Smooth muscle cell (in vitro differentiated cells): ENCODE measurements at regions not wholly inside any gene's neighbourhood (a gene's known extent, or its start where the extent isn't known, plus 50 kb on each side); places are given as distances from the start of the nearest gene placed in this dataset.

ENCODE experiments used
- DNase-seq: peaks from one replicate; lab custom pipeline; 2025; ENCODE audit not compliant: unreplicated experiment; lab: John Stamatoyannopoulos, UW
- H2AFZ ChIP-seq: fragments of 200-600 bp; sonication (generic); 2 replicates; pipeline ENCODE4 v1.6.0; 2016; ENCODE audit warnings: antibody characterized with exemption, low read depth, mild to moderate bottlenecking
- H3F3A ChIP-seq: fragments of 200-600 bp; sonication (generic); 2 replicates; pipeline ENCODE4 v1.6.0; 2017; ENCODE audit warnings: antibody characterized with exemption, low read depth
- H3K27ac ChIP-seq: fragments of 200-600 bp; sonication (generic); 2 replicates; pipeline ENCODE4 v1.5.1; 2016; ENCODE audit warnings: low read depth, mild to moderate bottlenecking
- H3K27me3 ChIP-seq: fragments of 200-600 bp; sonication (generic); 2 replicates; pipeline ENCODE4 v1.6.1; 2016; ENCODE audit warnings: low read depth, mild to moderate bottlenecking
- H3K36me3 ChIP-seq: fragments of 200-600 bp; sonication (generic); 2 replicates; pipeline ENCODE4 v1.5.1; 2016; ENCODE audit warnings: low read depth
- H3K4me1 ChIP-seq: fragments of 200-600 bp; sonication (generic); 2 replicates; pipeline ENCODE4 v1.5.1; 2016; ENCODE audit warnings: low read depth
- H3K4me2 ChIP-seq: fragments of 200-600 bp; sonication (generic); 2 replicates; pipeline ENCODE4 v1.6.0; 2016; ENCODE audit warnings: mild to moderate bottlenecking
- H3K4me3 ChIP-seq: fragments of 200-600 bp; sonication (generic); 2 replicates; pipeline ENCODE4 v1.5.1; 2016; ENCODE audit warnings: mild to moderate bottlenecking
- H3K79me2 ChIP-seq: fragments of 200-600 bp; sonication (generic); 2 replicates; pipeline ENCODE4 v1.6.0; 2016; ENCODE audit warnings: low read depth, mild to moderate bottlenecking
- H3K9ac ChIP-seq: fragments of 200-600 bp; sonication (generic); 2 replicates; pipeline ENCODE4 v1.6.0; 2016; ENCODE audit warnings: low read depth
- H3K9me3 ChIP-seq: fragments of 200-600 bp; sonication (generic); replicated peaks from 2 replicates; pipeline ENCODE4 v1.5.1; 2016; ENCODE audit warnings: low read depth
- H4K20me1 ChIP-seq: fragments of 200-600 bp; sonication (generic); 2 replicates; pipeline ENCODE4 v1.6.0; 2016; ENCODE audit warnings: low read depth
- WGBS: methylation state at CpG from one replicate; pipeline ENCODE4 v1.1.7; 2016; ENCODE audit warnings: low lambda C conversion rate; 5-methylcytosine and 5-hydroxymethylcytosine counted together
- TF ChIP-seq, protein P1 (sequence below): fragments of 200-600 bp; sonication (generic); IDR thresholded peaks from 2 replicates; pipeline ENCODE4 v1.5.1; 2017; ENCODE audit warnings: borderline replicate concordance, mild to moderate bottlenecking, antibody characterized with exemption; ENCODE audit not compliant: insufficient read depth, poor library complexity, severe bottlenecking

DNA sequence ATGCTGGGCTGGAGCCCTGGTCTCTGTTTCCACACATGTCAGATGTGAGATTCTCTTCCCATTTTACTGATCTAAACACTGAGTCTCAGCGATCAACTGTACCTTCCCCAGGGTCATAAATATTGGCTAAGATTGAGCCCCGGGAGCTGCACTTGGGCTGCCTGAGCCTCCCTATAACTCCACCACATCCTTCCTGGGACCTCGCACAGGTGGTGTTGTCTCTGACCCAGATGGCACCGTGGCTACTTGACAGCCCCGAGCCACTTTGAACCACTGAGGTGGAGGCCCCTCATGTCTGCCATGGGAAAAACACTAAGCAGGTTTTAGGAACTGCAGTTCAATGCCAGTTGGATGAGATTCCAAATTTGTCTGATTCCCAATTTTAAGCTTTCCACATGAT lies 586.5 kb downstream of the IRX1 start:
- H2AFZ ChIP-seq = no peak overlapping the region
- no peak overlapping the region for H3K4me2 ChIP-seq
- 88% methylated on average over 5 of the region's 5 CpGs for WGBS
- no peaks in the 10 kb centered on the region for H3K27me3 ChIP-seq
- TF ChIP-seq, protein P1, sequence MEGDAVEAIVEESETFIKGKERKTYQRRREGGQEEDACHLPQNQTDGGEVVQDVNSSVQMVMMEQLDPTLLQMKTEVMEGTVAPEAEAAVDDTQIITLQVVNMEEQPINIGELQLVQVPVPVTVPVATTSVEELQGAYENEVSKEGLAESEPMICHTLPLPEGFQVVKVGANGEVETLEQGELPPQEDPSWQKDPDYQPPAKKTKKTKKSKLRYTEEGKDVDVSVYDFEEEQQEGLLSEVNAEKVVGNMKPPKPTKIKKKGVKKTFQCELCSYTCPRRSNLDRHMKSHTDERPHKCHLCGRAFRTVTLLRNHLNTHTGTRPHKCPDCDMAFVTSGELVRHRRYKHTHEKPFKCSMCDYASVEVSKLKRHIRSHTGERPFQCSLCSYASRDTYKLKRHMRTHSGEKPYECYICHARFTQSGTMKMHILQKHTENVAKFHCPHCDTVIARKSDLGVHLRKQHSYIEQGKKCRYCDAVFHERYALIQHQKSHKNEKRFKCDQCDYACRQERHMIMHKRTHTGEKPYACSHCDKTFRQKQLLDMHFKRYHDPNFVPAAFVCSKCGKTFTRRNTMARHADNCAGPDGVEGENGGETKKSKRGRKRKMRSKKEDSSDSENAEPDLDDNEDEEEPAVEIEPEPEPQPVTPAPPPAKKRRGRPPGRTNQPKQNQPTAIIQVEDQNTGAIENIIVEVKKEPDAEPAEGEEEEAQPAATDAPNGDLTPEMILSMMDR = no peak
- H3K36me3 ChIP-seq = no peaks in the 10 kb centered on the region
- no peaks in the 10 kb centered on the region for H4K20me1 ChIP-seq
- no peak overlapping the region for H3K27ac ChIP-seq
- H3K79me2 ChIP-seq = no peaks in the 10 kb centered on the region
- no peak overlapping the region for H3K9ac ChIP-seq
- no peak overlapping the region for H3K4me3 ChIP-seq
- no peaks in the 10 kb centered on the region for H3F3A ChIP-seq
- no peaks in the 10 kb centered on the region for H3K9me3 ChIP-seq
- H3K4me1 ChIP-seq = no peaks in the 10 kb centered on the region
- no peak for DNase-seq

DNA sequence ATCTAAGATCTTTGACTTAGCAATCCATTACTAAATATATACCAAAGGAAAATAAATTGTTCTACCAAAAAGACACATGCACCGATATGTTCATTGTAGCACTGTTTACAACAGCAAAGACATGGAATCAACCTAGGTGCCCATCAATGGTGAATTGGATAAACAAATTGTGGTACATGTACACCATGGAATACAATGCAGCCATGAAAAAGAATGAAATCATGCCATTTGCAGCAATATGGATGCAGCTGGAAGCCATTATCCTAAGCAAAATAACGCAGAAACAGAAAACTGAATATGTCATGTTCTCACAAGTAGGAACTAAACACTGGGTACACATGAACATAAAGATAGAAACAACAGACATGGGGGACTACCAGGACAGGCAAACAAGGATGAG lies 589.5 kb downstream of the IRX1 start:
- no peak overlapping the region for H3K27ac ChIP-seq
- H3K4me2 ChIP-seq = no peak overlapping the region
- 84% methylated on average over 2 of the region's 2 CpGs for WGBS
- no peak for DNase-seq
- TF ChIP-seq, protein P1 = no peak
- H2AFZ ChIP-seq = no peak overlapping the region
- H3K27me3 ChIP-seq = no peaks in the 10 kb centered on the region
- no peak overlapping the region for H3K9ac ChIP-seq
- no peaks in the 10 kb centered on the region for H4K20me1 ChIP-seq
- no peaks in the 10 kb centered on the region for H3K9me3 ChIP-seq
- H3K4me3 ChIP-seq = no peak overlapping the region
- no peaks in the 10 kb centered on the region for H3K79me2 ChIP-seq
- H3K4me1 ChIP-seq = no peaks in the 10 kb centered on the region
- no peaks in the 10 kb centered on the region for H3F3A ChIP-seq
- H3K36me3 ChIP-seq = no peaks in the 10 kb centered on the region

DNA sequence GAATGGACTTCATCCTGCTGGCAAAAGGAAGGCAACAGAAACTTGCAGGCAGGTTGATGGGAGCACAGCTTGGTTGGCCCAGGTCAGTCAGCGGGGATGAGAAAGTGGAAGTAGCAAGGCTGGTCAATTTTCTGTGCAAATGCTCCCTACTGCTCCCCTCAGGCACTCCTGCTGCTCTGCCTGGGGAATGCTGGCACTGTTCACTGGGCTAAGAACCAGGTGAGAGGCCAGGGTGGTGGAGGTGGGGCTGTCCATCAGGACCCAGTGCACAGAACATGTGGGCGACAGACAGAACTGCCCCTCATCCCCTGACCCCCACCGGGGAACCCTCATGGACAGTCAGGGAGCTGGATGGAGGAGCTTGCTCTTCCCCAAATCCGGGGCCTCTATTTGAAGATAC lies 593.1 kb downstream of the IRX1 start:
- no peaks in the 10 kb centered on the region for H3K9me3 ChIP-seq

DNA sequence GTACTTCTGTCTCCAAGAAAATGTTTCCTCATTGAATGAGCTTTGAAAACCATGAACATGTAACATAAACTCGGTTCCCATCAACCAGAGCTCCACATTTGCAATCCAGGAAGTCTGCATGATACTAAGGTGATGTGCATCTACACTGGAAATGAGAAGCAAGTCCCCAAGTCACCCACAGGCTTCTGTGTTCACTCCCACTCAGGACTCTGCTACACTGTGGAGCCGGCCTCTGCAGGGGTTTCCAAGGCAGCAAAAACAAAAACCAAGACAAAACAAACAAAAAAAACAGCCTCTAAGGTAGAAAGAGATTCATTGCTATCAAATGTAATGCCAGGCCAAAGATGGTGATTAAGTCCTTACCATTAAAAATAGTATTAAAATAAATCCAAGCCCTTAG lies 593.7 kb downstream of the IRX1 start:
- H3K36me3 ChIP-seq = no peaks in the 10 kb centered on the region
- H3K79me2 ChIP-seq = no peaks in the 10 kb centered on the region
- no peaks in the 10 kb centered on the region for H3K4me1 ChIP-seq
- no peak overlapping the region for H3K27ac ChIP-seq
- no peaks in the 10 kb centered on the region for H3K9me3 ChIP-seq
- WGBS = 80% methylated on average over 2 of the region's 2 CpGs
- H3F3A ChIP-seq = no peaks in the 10 kb centered on the region
- no peak overlapping the region for H3K9ac ChIP-seq
- H2AFZ ChIP-seq = no peak overlapping the region
- no peaks in the 10 kb centered on the region for H3K27me3 ChIP-seq
- H3K4me2 ChIP-seq = no peak overlapping the region
- DNase-seq = no peak
- H4K20me1 ChIP-seq = no peaks in the 10 kb centered on the region
- TF ChIP-seq, protein P1 = no peak
- no peak overlapping the region for H3K4me3 ChIP-seq

More for the DNA sequence above, 593.1 kb downstream of the IRX1 start:
- Histone ChIP-seq H3K9ac (no peak overlapping the region), H3K79me2 (no peaks in the 10 kb centered on the region), H3K4me1 (no peaks in the 10 kb centered on the region), H4K20me1 (no peaks in the 10 kb centered on the region), H3K27ac (no peak overlapping the region), H2AFZ (no peak overlapping the region), H3K27me3 (no peaks in the 10 kb centered on the region), H3F3A (no peaks in the 10 kb centered on the region), H3K4me3 (no peak overlapping the region), H3K4me2 (no peak overlapping the region), H3K36me3 (no peaks in the 10 kb centered on the region)
- TF ChIP-seq, protein P1 = no peak
- 91% methylated on average over 4 of the region's 4 CpGs for WGBS
- no peak for DNase-seq
